NCI-H526 treated with DMSO at 0.1 percent for 48 hours (cell line): ENCODE measurements at regions not wholly inside any gene's neighbourhood (a gene's known extent, or its start where the extent isn't known, plus 50 kb on each side); places are given as distances from the start of the nearest gene placed in this dataset.

Source experiments
- DNase-seq: peaks from one replicate; lab custom pipeline; 2025; lab: John Stamatoyannopoulos, UW

- no peak for DNase-seq
Measured at GRCh38 chr15:81484086-81484955, 110.3 kb upstream of the TMC3 start.

GRCh38 chr15:81483496-81483895 is 109.5 kb upstream of the TMC3 start:
- no peak for DNase-seq

DNA sequence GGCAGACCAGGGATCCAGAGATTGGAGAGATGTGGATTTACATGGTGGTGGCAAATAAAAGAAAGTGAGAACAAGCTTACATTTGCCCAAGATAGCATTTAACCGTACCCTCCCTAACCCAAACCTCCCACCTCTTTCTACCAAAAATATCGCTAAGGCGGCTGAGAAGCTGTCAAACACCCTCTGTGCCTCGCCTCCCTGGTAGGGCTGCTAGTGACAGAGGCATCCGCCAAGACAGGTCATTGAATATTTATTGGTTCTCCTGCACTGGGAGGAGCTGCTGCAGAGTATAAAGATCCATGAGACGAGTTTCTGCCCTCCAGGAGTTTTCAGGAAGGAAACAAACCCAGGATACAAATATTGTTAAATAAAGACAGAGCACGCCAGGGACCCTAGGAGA is 107.3 kb upstream of the TMC3 start:
- no peak for DNase-seq

DNA sequence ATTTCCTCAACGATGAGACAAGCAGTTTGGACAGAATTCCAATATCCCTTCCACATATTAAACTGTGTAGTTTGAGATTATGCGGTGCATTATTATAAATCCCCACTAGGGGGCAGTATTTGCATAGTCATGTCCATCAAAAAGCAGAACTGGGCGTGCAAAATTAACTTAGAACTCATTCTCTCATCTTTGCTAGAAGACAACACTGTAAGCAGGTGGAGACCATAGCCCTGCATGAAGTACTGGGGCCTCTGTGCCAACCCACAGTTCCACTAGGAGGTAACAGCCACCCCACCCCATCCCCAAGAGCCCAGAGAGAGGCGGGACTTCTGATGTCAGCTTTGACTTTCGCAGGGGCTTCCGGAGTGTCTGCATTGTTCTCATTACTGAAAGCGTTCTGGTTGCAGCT is 106.6 kb upstream of the TMC3 start:
- DNase-seq = peak; percentile 30

DNA sequence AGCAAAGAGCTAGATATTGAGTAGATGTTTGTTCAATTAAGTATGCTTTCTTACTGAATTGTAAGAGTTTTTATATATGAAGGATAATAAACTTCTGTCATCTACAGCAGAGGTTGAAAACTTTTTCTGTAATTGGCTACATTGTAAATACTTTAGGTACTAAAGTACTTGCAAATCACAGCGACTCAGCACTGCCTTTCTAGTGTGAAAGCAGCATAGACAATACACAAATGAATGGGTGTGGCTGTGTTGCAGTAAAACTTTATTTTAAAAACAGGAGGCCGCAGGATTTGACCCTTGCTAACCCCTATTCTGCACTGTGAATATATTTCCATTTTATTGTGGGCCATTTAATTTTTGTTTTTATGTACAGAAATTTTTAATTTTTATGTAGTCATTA is 104.3 kb upstream of the TMC3 start:
- no peak for DNase-seq

GRCh38 chr15:81475926-81476325 is 101.9 kb upstream of the TMC3 start:
- DNase-seq = no peak

DNA sequence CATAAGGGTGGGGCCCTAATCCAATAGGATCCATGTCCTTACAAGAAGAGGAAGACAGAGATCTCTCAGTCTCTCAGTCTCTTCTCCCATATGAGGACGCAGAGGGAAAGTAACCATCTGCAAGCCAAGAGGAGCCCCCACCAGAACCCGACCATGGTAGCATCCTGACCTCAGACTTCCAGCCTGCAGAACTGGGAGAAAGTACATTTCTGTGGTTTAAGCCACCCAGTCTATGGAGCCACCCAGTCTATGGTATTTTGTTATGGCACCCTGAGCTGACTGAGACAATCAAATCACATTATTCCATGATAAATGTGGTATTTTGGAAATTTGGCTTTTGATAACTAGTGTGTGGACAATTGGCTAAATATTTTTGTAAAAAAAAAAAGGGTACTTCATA is 101.5 kb upstream of the TMC3 start:
- no peak for DNase-seq

DNA sequence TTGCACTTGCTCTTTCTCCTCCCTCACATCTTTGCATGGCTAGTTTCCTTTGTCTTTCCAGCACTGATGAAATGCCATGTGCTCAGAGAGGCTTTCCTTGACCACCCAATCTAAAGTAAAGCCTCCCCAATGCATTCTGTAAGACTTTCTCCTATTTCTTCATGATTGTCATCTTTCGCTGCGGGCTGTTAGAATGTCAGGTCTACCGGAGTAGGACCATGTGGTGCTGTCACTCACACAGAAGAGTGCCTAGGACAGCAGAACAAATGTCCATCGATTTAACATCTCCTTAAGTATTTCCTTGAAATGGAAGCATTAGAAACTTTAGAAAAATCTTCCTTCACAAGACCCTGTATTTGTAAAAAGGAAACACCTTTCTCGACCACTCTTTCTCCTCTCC is 99.9 kb upstream of the TMC3 start:
- DNase-seq = no peak

DNA sequence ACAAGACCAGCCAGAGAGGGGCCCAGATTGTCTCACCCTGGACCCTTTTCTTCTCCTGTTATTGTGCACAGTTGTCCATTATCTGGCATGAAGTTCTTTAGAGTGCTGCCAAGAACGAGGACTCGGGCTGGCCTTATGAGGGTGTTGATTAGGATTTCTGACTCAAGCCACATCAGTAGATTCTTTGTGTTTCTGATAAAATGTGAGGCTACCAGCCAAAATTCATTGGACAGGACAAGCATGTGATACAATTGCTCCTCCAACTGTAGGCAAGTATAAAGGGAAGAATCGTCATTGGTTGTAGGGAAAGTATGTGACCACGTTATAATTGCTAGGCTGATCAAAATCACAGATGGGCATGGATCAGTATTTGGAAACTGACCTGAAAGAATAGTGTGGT is 99.2 kb upstream of the TMC3 start:
- DNase-seq = no peak

GRCh38 chr15:81471151-81471550 is 97.1 kb upstream of the TMC3 start:
- no peak for DNase-seq

- no peak for DNase-seq
Measured at GRCh38 chr15:81469154-81469553, 95.1 kb upstream of the TMC3 start.

- DNase-seq = no peak
Measured at GRCh38 chr15:81466741-81467140, 92.7 kb upstream of the TMC3 start.

DNA sequence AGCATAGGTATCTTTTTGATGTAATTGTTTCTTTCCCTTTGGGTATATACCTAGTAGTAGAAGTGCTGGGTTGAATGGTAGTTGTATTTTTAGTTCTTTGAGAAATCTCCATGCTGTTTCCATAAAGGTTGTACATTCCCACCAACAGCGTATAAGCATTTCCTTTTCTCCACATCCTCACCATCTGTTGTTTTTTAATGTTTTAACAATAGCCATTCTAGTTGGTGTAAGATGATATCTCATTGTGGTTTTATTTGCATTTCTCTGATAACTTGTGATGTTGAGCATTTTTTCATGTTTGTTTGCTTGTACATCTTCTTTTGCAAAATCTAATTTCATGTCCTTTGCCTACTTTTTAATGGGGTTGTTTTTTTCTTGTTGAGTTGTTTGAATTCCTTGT is 80.0 kb upstream of the TMC3 start:
- DNase-seq = peak; percentile 39

GRCh38 chr15:81450721-81451120 is 76.7 kb upstream of the TMC3 start:
- DNase-seq = no peak

DNA sequence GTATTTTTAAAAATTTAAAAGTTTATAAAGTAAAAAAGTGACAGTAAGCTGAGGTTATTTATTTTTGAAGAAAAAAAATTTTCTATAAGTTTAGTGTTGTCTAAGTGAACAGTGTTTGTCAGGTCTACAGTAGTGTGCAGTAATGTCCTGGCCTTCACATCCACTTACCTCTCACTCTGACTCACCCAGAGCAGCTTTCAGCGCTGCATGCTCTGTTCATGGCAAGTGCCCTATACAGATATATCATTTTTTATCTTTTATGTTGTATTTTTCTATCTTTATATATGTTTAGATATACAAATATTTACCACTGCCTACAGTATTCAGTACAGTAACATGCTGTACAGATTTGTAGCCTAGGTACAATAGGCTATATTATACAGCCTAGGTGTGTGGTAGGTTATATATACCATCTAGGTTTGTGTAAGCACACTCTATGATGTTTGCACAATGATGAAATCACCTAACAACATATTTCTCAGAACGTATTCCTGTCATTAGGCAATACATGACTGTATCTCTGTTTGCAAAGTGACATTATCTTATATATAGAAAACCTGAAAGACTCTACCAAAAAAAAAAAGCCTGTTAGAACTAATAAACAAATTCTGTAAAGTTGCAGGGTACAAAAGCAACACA is 75.9 kb upstream of the TMC3 start:
- no peak for DNase-seq

DNA sequence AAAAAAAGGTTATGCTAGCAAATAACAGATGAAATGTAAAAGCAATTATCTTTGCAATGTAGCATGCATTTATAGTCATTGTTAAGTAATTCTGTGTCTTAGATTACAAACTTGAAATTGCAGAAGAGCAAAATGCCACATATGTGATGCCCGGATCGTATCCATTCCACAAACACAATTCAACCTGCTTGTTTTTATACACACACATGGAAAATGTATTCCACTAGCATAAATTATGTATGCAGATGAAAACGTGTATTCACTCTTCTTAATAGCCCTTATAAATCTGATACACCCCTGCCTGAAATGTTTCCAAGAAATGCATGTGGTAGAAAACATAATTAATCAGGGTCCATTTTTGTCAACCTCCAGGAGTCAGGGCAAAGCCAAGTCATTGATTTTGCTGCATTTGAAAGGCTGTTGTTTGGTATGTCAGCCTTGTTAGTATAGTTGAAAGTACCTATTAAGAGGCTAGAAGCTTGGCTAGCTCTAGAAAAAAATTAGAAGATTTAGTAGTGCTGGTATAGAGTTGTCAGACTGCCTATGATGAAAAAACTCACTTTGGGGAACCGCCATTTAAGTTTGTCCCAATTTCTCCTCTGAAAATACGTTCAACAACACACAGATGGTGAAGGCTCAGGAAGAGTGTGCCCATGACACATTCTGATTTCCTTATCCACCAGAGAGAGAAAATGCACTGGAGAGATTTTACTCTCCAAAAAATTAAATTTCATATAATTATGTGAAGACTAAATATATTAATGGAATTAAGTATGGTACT is 69.2 kb upstream of the TMC3 start:
- no peak for DNase-seq

GRCh38 chr15:81442454-81442853 is 68.4 kb upstream of the TMC3 start:
- DNase-seq = no peak

GRCh38 chr15:81434851-81435250 is 60.8 kb upstream of the TMC3 start:
- DNase-seq = no peak

GRCh38 chr15:81433462-81433861 is 59.4 kb upstream of the TMC3 start:
- DNase-seq = no peak

DNA sequence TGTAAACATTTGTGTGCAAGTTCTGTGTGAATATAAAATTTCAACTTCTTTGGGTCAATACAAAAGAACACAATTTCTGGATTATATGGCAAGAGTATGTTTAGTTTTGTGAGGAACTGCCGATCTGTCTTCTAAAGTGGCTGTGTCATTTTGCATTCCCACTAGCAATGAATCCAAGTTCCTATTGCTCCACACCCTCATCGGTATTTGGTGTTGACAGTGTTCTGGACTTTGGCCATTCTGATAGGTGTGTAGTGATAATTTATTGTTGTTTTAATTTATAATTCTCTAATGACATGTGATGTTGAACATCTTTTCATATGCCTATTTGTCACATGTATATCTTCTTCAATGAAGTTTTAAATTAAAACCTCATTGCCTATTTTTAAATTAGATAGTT is 58.2 kb upstream of the TMC3 start:
- DNase-seq = no peak

DNA sequence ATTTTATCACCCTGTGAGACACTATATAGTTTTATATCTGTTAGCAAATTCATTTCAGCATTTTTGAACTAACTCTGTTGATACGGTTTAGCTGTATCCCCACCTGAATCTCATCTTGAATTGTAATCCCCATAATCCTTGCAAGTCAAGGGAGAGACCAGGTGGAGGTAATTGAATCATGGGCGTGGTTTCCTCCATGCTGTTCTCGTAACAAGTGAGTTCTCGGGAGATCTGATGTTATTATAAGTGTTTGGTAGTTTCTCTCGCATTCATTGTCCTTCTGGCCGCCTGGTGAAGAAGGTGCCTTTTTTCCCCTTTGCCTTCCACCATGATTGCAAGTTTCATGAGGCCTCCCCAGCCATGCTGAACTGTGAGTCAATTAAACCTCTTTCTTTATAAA is 53.2 kb upstream of the TMC3 start:
- DNase-seq = no peak

GRCh38 chr15:81425905-81426304 is 51.9 kb upstream of the TMC3 start:
- DNase-seq = no peak
